ENCODE measurements at regions not wholly inside any gene's neighbourhood (a gene's known extent, or its start where the extent isn't known, plus 50 kb on each side); places are given as distances from the start of the nearest gene placed in this dataset.

- Histone ChIP-seq H3K27me3 (ENCODE audit: low read depth) (peaks cover 2% of the 10 kb centered on the region), H3K4me3 (no peak overlapping the region), H3K36me3 (replicated peaks) (no peaks in the 10 kb centered on the region), H3K9me3 (no peaks in the 10 kb centered on the region), H3K4me1 (no peaks in the 10 kb centered on the region)
- in situ Hi-C loops (cut with MboI; ENCODE audit: low sequenced_read_pairs) = no loop called here
- no peak for DNase-seq (ENCODE audit: low spot score in 2 of 2)
Measured at GRCh38 chr2:12094134-12094533, 347.7 kb downstream of the LPIN1 start.

GRCh38 chr2:12096051-12096787 lies 349.8 kb downstream of the LPIN1 start:
- no peak for DNase-seq (ENCODE audit: low spot score in 2 of 2)
- Histone ChIP-seq H3K4me3 (no peak overlapping the region), H3K27me3 (ENCODE audit: low read depth) (peaks cover 2% of the 10 kb centered on the region; the same call in 1 of the 2 replicates)

GRCh38 chr2:12096788-12097449 lies 350.5 kb downstream of the LPIN1 start:
- H3K9me3 ChIP-seq = no peaks in the 10 kb centered on the region
- no peaks in the 10 kb centered on the region; the same call in 1 of the 2 replicates for H3K27me3 ChIP-seq (ENCODE audit: low read depth)
- H3K36me3 ChIP-seq (replicated peaks) = no peaks in the 10 kb centered on the region
- H3K4me1 ChIP-seq = no peaks in the 10 kb centered on the region
- no peak for DNase-seq (ENCODE audit: low spot score in 2 of 2)
- in situ Hi-C loops (cut with MboI; ENCODE audit: low sequenced_read_pairs) = no loop called here
- no peak overlapping the region for H3K4me3 ChIP-seq

More at GRCh38 chr2:12096051-12096787, 349.8 kb downstream of the LPIN1 start:
- in situ Hi-C loops (cut with MboI; ENCODE audit: low sequenced_read_pairs) = no loop called here
- Histone ChIP-seq H3K9me3 (no peaks in the 10 kb centered on the region), H3K4me1 (no peaks in the 10 kb centered on the region), H3K36me3 (replicated peaks) (no peaks in the 10 kb centered on the region)

- no peaks in the 10 kb centered on the region for H3K4me1 ChIP-seq
- in situ Hi-C loops (cut with MboI; ENCODE audit: low sequenced_read_pairs) = no loop called here
- no peaks in the 10 kb centered on the region for H3K36me3 ChIP-seq (replicated peaks)
- no peak overlapping the region for H3K4me3 ChIP-seq
- no peak for DNase-seq (ENCODE audit: low spot score in 2 of 2)
- no peaks in the 10 kb centered on the region for H3K9me3 ChIP-seq
- H3K27me3 ChIP-seq (ENCODE audit: low read depth) = no peaks in the 10 kb centered on the region; the same call in 1 of the 2 replicates
Measured at GRCh38 chr2:12097859-12098258, 351.4 kb downstream of the LPIN1 start.

GRCh38 chr2:12099374-12099773 lies 352.9 kb downstream of the LPIN1 start:
- H3K36me3 ChIP-seq (replicated peaks) = no peaks in the 10 kb centered on the region
- no peaks in the 10 kb centered on the region for H3K9me3 ChIP-seq
- in situ Hi-C loops (cut with MboI; ENCODE audit: low sequenced_read_pairs) = no loop called here
- no peaks in the 10 kb centered on the region for H3K4me1 ChIP-seq
- no peak for DNase-seq (ENCODE audit: low spot score in 2 of 2)
- H3K27me3 ChIP-seq (ENCODE audit: low read depth) = no peaks in the 10 kb centered on the region; the same call in 1 of the 2 replicates
- H3K4me3 ChIP-seq = no peak overlapping the region

GRCh38 chr2:12102679-12103078 lies 356.2 kb downstream of the LPIN1 start:
- Histone ChIP-seq H3K27me3 (ENCODE audit: low read depth) (no peaks in the 10 kb centered on the region), H3K36me3 (replicated peaks) (no peaks in the 10 kb centered on the region), H3K4me3 (no peak overlapping the region), H3K9me3 (no peaks in the 10 kb centered on the region), H3K4me1 (no peaks in the 10 kb centered on the region)
- DNase-seq (ENCODE audit: low spot score in 2 of 2) = no peak
- in situ Hi-C loops (cut with MboI; ENCODE audit: low sequenced_read_pairs) = no loop called here

- DNase-seq (ENCODE audit: low spot score in 2 of 2) = no peak
- H3K27me3 ChIP-seq (ENCODE audit: low read depth) = no peaks in the 10 kb centered on the region
- no peaks in the 10 kb centered on the region for H3K36me3 ChIP-seq (replicated peaks)
- H3K4me1 ChIP-seq = no peaks in the 10 kb centered on the region
- in situ Hi-C loops (cut with MboI; ENCODE audit: low sequenced_read_pairs) = no loop called here
- H3K4me3 ChIP-seq = no peak overlapping the region
- H3K9me3 ChIP-seq = no peaks in the 10 kb centered on the region
Measured at GRCh38 chr2:12105180-12105579, 358.7 kb downstream of the LPIN1 start.

- Histone ChIP-seq H3K4me1 (no peaks in the 10 kb centered on the region), H3K27me3 (ENCODE audit: low read depth) (no peaks in the 10 kb centered on the region), H3K4me3 (no peak overlapping the region), H3K9me3 (no peaks in the 10 kb centered on the region), H3K36me3 (replicated peaks) (no peaks in the 10 kb centered on the region)
- in situ Hi-C loops (cut with MboI; ENCODE audit: low sequenced_read_pairs) = no loop called here
- no peak for DNase-seq (ENCODE audit: low spot score in 2 of 2)
Measured at GRCh38 chr2:12106440-12107080, 360.1 kb downstream of the LPIN1 start.

- no peak for DNase-seq (ENCODE audit: low spot score in 2 of 2)
- H3K27me3 ChIP-seq (ENCODE audit: low read depth) = no peaks in the 10 kb centered on the region
- in situ Hi-C loops (cut with MboI; ENCODE audit: low sequenced_read_pairs) = no loop called here
Measured at GRCh38 chr2:12107321-12107720, 360.9 kb downstream of the LPIN1 start.

GRCh38 chr2:12107939-12108338 lies 361.5 kb downstream of the LPIN1 start:
- DNase-seq (ENCODE audit: low spot score in 2 of 2) = no peak
- no peak overlapping the region for H3K4me3 ChIP-seq
- no peaks in the 10 kb centered on the region for H3K9me3 ChIP-seq
- H3K36me3 ChIP-seq (replicated peaks) = no peaks in the 10 kb centered on the region
- H3K4me1 ChIP-seq = no peaks in the 10 kb centered on the region
- in situ Hi-C loops (cut with MboI; ENCODE audit: low sequenced_read_pairs) = no loop called here
- H3K27me3 ChIP-seq (ENCODE audit: low read depth) = no peaks in the 10 kb centered on the region

More at GRCh38 chr2:12107321-12107720, 360.9 kb downstream of the LPIN1 start:
- no peaks in the 10 kb centered on the region for H3K9me3 ChIP-seq
- H3K4me3 ChIP-seq = no peak overlapping the region
- H3K36me3 ChIP-seq (replicated peaks) = no peaks in the 10 kb centered on the region
- no peaks in the 10 kb centered on the region for H3K4me1 ChIP-seq

- Histone ChIP-seq H3K36me3 (replicated peaks) (no peaks in the 10 kb centered on the region), H3K4me1 (no peaks in the 10 kb centered on the region), H3K9me3 (no peaks in the 10 kb centered on the region), H3K27me3 (ENCODE audit: low read depth) (no peaks in the 10 kb centered on the region), H3K4me3 (no peak overlapping the region)
- DNase-seq (ENCODE audit: low spot score in 2 of 2) = no peak
- in situ Hi-C loops (cut with MboI; ENCODE audit: low sequenced_read_pairs) = no loop called here
Measured at GRCh38 chr2:12109363-12110017, 363.1 kb downstream of the LPIN1 start.

GRCh38 chr2:12110074-12110473 lies 363.6 kb downstream of the LPIN1 start:
- no peaks in the 10 kb centered on the region for H3K4me1 ChIP-seq

GRCh38 chr2:12110481-12110880 lies 364.0 kb downstream of the LPIN1 start:
- H3K4me3 ChIP-seq = no peak overlapping the region
- H3K36me3 ChIP-seq (replicated peaks) = no peaks in the 10 kb centered on the region
- no peak for DNase-seq (ENCODE audit: low spot score in 2 of 2)
- no peaks in the 10 kb centered on the region for H3K4me1 ChIP-seq
- no peaks in the 10 kb centered on the region for H3K9me3 ChIP-seq
- in situ Hi-C loops (cut with MboI; ENCODE audit: low sequenced_read_pairs) = no loop called here
- no peaks in the 10 kb centered on the region for H3K27me3 ChIP-seq (ENCODE audit: low read depth)

More at GRCh38 chr2:12110074-12110473, 363.6 kb downstream of the LPIN1 start:
- Histone ChIP-seq H3K4me3 (no peak overlapping the region), H3K9me3 (no peaks in the 10 kb centered on the region), H3K36me3 (replicated peaks) (no peaks in the 10 kb centered on the region), H3K27me3 (ENCODE audit: low read depth) (no peaks in the 10 kb centered on the region)
- DNase-seq (ENCODE audit: low spot score in 2 of 2) = no peak
- in situ Hi-C loops (cut with MboI; ENCODE audit: low sequenced_read_pairs) = no loop called here

Measured in HAP-1 (cell line).